HG03139 (cell line): ENCODE measurements at regions not wholly inside any gene's neighbourhood (a gene's known extent, or its start where the extent isn't known, plus 50 kb on each side); places are given as distances from the start of the nearest gene placed in this dataset.
A peak's percentile ranks its signal among the peaks of the same experiment; 100 is the strongest.

Source experiments
- ATAC-seq: cut with Tn5 transposase; IDR thresholded peaks from one replicate; pipeline ENCODE4 v1.9.1; 2021; ENCODE audit not compliant: unreplicated experiment

GRCh38 chr4:38538517-38538916 lies 125.5 kb upstream of the KLF3 start:
- ATAC-seq = no peak

GRCh38 chr4:38539501-38539900 lies 124.5 kb upstream of the KLF3 start:
- ATAC-seq = no peak

GRCh38 chr4:38547052-38547451 lies 116.9 kb upstream of the KLF3 start:
- ATAC-seq = no peak

GRCh38 chr4:38548256-38548655 lies 115.7 kb upstream of the KLF3 start:
- no peak for ATAC-seq

GRCh38 chr4:38559374-38559773 lies 104.6 kb upstream of the KLF3 start:
- ATAC-seq = no peak

- ATAC-seq = no peak
Observed at GRCh38 chr4:38560340-38560739, 103.7 kb upstream of the KLF3 start.

GRCh38 chr4:38560768-38561558 lies 103.0 kb upstream of the KLF3 start:
- peak; percentile 89 for ATAC-seq

- ATAC-seq = no peak
Observed at GRCh38 chr4:38562751-38563198, 101.2 kb upstream of the KLF3 start.

GRCh38 chr4:38563707-38564495 lies 100.1 kb upstream of the KLF3 start:
- no peak for ATAC-seq

GRCh38 chr4:38565271-38566199 lies 98.5 kb upstream of the KLF3 start:
- ATAC-seq = no peak

GRCh38 chr4:38566806-38567398 lies 97.1 kb upstream of the KLF3 start:
- ATAC-seq = no peak

- no peak for ATAC-seq
Observed at GRCh38 chr4:38567457-38567856, 96.5 kb upstream of the KLF3 start.

- ATAC-seq = no peak
Observed at GRCh38 chr4:38568768-38569167, 95.2 kb upstream of the KLF3 start.

GRCh38 chr4:38570647-38571276 lies 93.2 kb upstream of the KLF3 start:
- no peak for ATAC-seq

GRCh38 chr4:38572793-38573192 lies 91.2 kb upstream of the KLF3 start:
- ATAC-seq = no peak

- ATAC-seq = no peak
Observed at GRCh38 chr4:38574559-38575333, 89.3 kb upstream of the KLF3 start.

GRCh38 chr4:38576767-38577166 lies 87.2 kb upstream of the KLF3 start:
- no peak for ATAC-seq

GRCh38 chr4:38577462-38577861 lies 86.5 kb upstream of the KLF3 start:
- ATAC-seq = no peak

GRCh38 chr4:38581426-38582106 lies 82.4 kb upstream of the KLF3 start:
- no peak for ATAC-seq
